CD14-positive monocyte (primary cell): ENCODE measurements at regions not wholly inside any gene's neighbourhood (a gene's known extent, or its start where the extent isn't known, plus 50 kb on each side); places are given as distances from the start of the nearest gene placed in this dataset.

Experiments
- DNase-seq, 3 donors: peaks; one replicate each; pipeline ENCODE4 v3.0.0-alpha.2; 2011 to 2022
- H2AFZ ChIP-seq: 2 replicates; pipeline ENCODE4 v1.6.0; 2012; ENCODE audit warnings: mild to moderate bottlenecking, low read depth, low read length, inconsistent platforms; ENCODE audit not compliant: insufficient read depth, poor library complexity, severe bottlenecking
- H3K27ac ChIP-seq, 2 donors: 1 replicate in 1 of 2; 2 replicates in 1 of 2; pipeline ENCODE4 v1.5.1; 2012 to 2013; ENCODE audit warnings: low read length in 2 of 2, control low read depth in 1 of 2, inconsistent platforms in 1 of 2, low read depth in 1 of 2, mild to moderate bottlenecking in 1 of 2
- H3K27me3 ChIP-seq, 2 donors: one replicate each; pipeline versions ENCODE4 v1.6.0 to v1.6.1; 2011 to 2013; ENCODE audit warnings: low read length in 2 of 2; ENCODE audit not compliant: control insufficient read depth in 2 of 2, insufficient read depth in 2 of 2
- H3K36me3 ChIP-seq, 2 donors: replicated peaks in 1 of 2; 1 replicate in 1 of 2; 2 replicates in 1 of 2; pipeline versions ENCODE4 v1.5.1 to v1.6.1; 2012 to 2013; ENCODE audit warnings: low read length in 2 of 2, control low read depth in 1 of 2, inconsistent platforms in 1 of 2, mild to moderate bottlenecking in 1 of 2; ENCODE audit not compliant: insufficient read depth in 2 of 2, control insufficient read depth in 1 of 2
- H3K4me1 ChIP-seq, 2 donors: 1 replicate in 1 of 2; 2 replicates in 1 of 2; pipeline versions ENCODE4 v1.5.1 to v1.6.1; 2012 to 2013; ENCODE audit warnings: low read length in 2 of 2, control low read depth in 1 of 2, inconsistent platforms in 1 of 2, mild to moderate bottlenecking in 1 of 2, moderate library complexity in 1 of 2; ENCODE audit not compliant: insufficient read depth in 2 of 2, control insufficient read depth in 1 of 2
- H3K4me2 ChIP-seq: replicated peaks from 2 replicates; pipeline ENCODE3; 2012; ENCODE audit warnings: low read length, moderate library complexity, mild to moderate bottlenecking; ENCODE audit not compliant: poor library complexity, severe bottlenecking; ENCODE audit errors: extremely low read depth
- H3K4me3 ChIP-seq, 3 experiments: fragments of 200-600 bp in 1 of 3; sonication (generic) in 1 of 3; replicated peaks in 1 of 3; 1 replicate in 2 of 3; 2 replicates in 1 of 3; pipeline ENCODE4 v1.5.1; 2011 to 2013; ENCODE audit warnings: low read length in 3 of 3, mild to moderate bottlenecking in 3 of 3, control low read depth in 2 of 3, low read depth in 2 of 3, inconsistent platforms in 1 of 3, moderate library complexity in 1 of 3
- H3K79me2 ChIP-seq: 2 replicates; pipeline ENCODE4 v1.6.0; 2012; ENCODE audit warnings: mild to moderate bottlenecking, control low read depth, inconsistent platforms, low read length, moderate library complexity; ENCODE audit not compliant: insufficient read depth
- H3K9ac ChIP-seq: 2 replicates; pipeline ENCODE4 v1.6.0; 2017; ENCODE audit warnings: low read length, mild to moderate bottlenecking; ENCODE audit not compliant: insufficient read depth, poor library complexity, severe bottlenecking
- H3K9me3 ChIP-seq, 2 donors: replicated peaks in 1 of 2; 1 replicate in 1 of 2; 2 replicates in 1 of 2; pipeline versions ENCODE4 v1.5.1 to v1.6.1; 2012 to 2013; ENCODE audit warnings: low read length in 2 of 2, control low read depth in 1 of 2; ENCODE audit not compliant: control insufficient read depth in 1 of 2, insufficient read depth in 1 of 2
- H4K20me1 ChIP-seq: 2 replicates; pipeline ENCODE4 v1.6.0; 2012; ENCODE audit warnings: mild to moderate bottlenecking, low read length, control low read depth, moderate library complexity; ENCODE audit not compliant: insufficient read depth
- H3K27ac Mint-ChIP-seq, 7 donors: one replicate each; pipeline ENCODE4 v1.8.0; 2020; ENCODE audit warnings: mild to moderate bottlenecking in 7 of 7, mixed read lengths in 7 of 7, moderate library complexity in 6 of 7, inconsistent platforms in 2 of 7
- H3K27me3 Mint-ChIP-seq, 3 donors: one replicate each; pipeline ENCODE4 v1.8.0; 2021 to 2022; ENCODE audit warnings: low read depth in 3 of 3, mild to moderate bottlenecking in 3 of 3, mixed read lengths in 3 of 3, moderate library complexity in 3 of 3, inconsistent platforms in 1 of 3
- H3K36me3 Mint-ChIP-seq, 2 donors: one replicate each; pipeline ENCODE4 v1.8.0; 2020; ENCODE audit warnings: mixed read lengths in 2 of 2, inconsistent platforms in 1 of 2, mild to moderate bottlenecking in 1 of 2
- H3K4me1 Mint-ChIP-seq: one replicate; pipeline ENCODE4 v1.8.0; 2020; ENCODE audit warnings: mild to moderate bottlenecking, mixed read lengths
- H3K4me3 Mint-ChIP-seq, 2 donors: one replicate each; pipeline ENCODE4 v1.8.0; 2020; ENCODE audit warnings: mild to moderate bottlenecking in 2 of 2, mixed read lengths in 2 of 2, moderate library complexity in 1 of 2
- H3K9me3 Mint-ChIP-seq, 7 donors: one replicate each; pipeline ENCODE4 v1.8.0; 2020 to 2022; ENCODE audit warnings: mixed read lengths in 7 of 7, mild to moderate bottlenecking in 6 of 7, moderate library complexity in 6 of 7, inconsistent platforms in 2 of 7
- CTCF ChIP-seq: fragments of 200-600 bp; IDR thresholded peaks from one replicate; pipeline ENCODE4 v1.8.0; 2022; ENCODE audit warnings: antibody characterized with exemption, mild to moderate bottlenecking
- WGBS: methylation state at CpG from one replicate; pipeline ENCODE4 v1.1.5; 2013; ENCODE audit warnings: missing lambda C conversion rate; ENCODE audit not compliant: insufficient coverage; 5-methylcytosine and 5-hydroxymethylcytosine counted together
- intact Hi-C, 2 donors: fragments of 100-400 bp; cut with micrococcal nuclease; formaldehyde crosslinking; loops; one replicate each; pipeline versions ENCODE4 v1.15.0 to v1.15.1; 2023

DNA sequence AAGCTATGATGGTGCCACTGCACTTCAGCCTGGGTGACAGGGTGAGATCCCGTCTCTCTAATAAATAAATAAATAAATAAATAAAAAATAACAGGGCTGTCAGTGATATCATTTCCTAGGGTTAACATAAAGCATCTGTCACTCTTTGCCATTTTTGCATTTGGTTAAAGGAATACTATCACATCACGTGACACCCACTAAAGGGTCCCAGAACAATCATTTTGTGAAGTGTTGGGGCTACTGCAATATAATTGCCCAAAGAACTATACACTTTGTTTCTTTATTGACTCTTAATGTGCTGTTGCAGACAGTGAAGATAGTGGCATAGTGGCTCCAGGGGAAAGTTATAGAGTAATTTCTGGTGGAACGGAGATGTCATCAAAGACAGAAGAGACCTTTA, 176.5 kb upstream of the MMS22L start:
- H3K36me3 ChIP-seq: no peaks in the 10 kb centered on the region
- intact Hi-C loops: no loop called here

GRCh38 chr6:97459986-97460385, 177.0 kb upstream of the MMS22L start:
- intact Hi-C loops: no loop called here
- no peak overlapping the region for H3K4me2 ChIP-seq
- no peak overlapping the region for H3K27ac ChIP-seq
- peaks cover 0 to 4% (median 0%) of the 10 kb centered on the region in 3 donors for H3K27me3 Mint-ChIP-seq
- no peak overlapping the region for H3K4me3 Mint-ChIP-seq
- H3K9ac ChIP-seq: no peak overlapping the region
- no peaks in the 10 kb centered on the region for H3K9me3 ChIP-seq
- H3K36me3 Mint-ChIP-seq: no peaks in the 10 kb centered on the region
- WGBS: 80% methylated on average over 1 of the region's 1 CpG
- H2AFZ ChIP-seq: no peak overlapping the region
- no peaks in the 10 kb centered on the region for H3K36me3 ChIP-seq
- H3K27ac Mint-ChIP-seq: no peak overlapping the region
- H3K4me1 Mint-ChIP-seq: no peaks in the 10 kb centered on the region
- no peaks in the 10 kb centered on the region for H4K20me1 ChIP-seq
- no peaks in the 10 kb centered on the region for H3K79me2 ChIP-seq
- H3K27me3 ChIP-seq: no peaks in the 10 kb centered on the region
- DNase-seq: no peak
- H3K4me1 ChIP-seq: no peaks in the 10 kb centered on the region
- TF ChIP-seq CTCF: no peak
- no peak overlapping the region for H3K4me3 ChIP-seq
- H3K9me3 Mint-ChIP-seq: no peaks in the 10 kb centered on the region

More for the DNA sequence above, 176.5 kb upstream of the MMS22L start:
- Mint-ChIP-seq H3K27ac (no peak overlapping the region), H3K4me1 (no peaks in the 10 kb centered on the region), H3K36me3 (no peaks in the 10 kb centered on the region), H3K4me3 (no peak overlapping the region), H3K9me3 (no peaks in the 10 kb centered on the region), H3K27me3 (peaks cover 0 to 2% (median 0%) of the 10 kb centered on the region in 3 donors)
- Histone ChIP-seq H2AFZ (no peak overlapping the region), H3K27ac (no peak overlapping the region), H4K20me1 (no peaks in the 10 kb centered on the region), H3K79me2 (no peaks in the 10 kb centered on the region), H3K4me2 (no peak overlapping the region), H3K27me3 (no peaks in the 10 kb centered on the region), H3K9me3 (no peaks in the 10 kb centered on the region), H3K9ac (no peak overlapping the region), H3K4me3 (no peak overlapping the region), H3K4me1 (no peaks in the 10 kb centered on the region)
- TF ChIP-seq CTCF: no peak
- no peak for DNase-seq
- WGBS: 100% methylated on average over 1 of the region's 3 CpGs
